Pancreas (tissue), 10 donors: ENCODE measurements at regions not wholly inside any gene's neighbourhood (a gene's known extent, or its start where the extent isn't known, plus 50 kb on each side); places are given as distances from the start of the nearest gene placed in this dataset.
"Not testable (repeated sequence)": the region's sequence is repeated elsewhere in the genome, so short reads cannot be mapped to it uniquely, and the experiment has no call there.

Experiments used
- ATAC-seq, 4 donors: fragments of 200-7000 bp; cut with Tn5 transposase; one replicate each; pipeline versions ENCODE4 v1.8.0 to v1.9.1; 2020; ENCODE audit warnings: mild to moderate bottlenecking in 4 of 4, moderate library complexity in 4 of 4
- DNase-seq, 6 donors: peaks; one replicate each; pipeline ENCODE4 v3.0.0-alpha.2; 2020
- FAIRE-seq: peaks from 2 replicates; lab custom pipeline; 2012; peaks lifted over from hg19 to GRCh38; lab: Jason Lieb, UNC
- H3K27ac ChIP-seq, 4 donors: fragments of 200-600 bp; sonication (generic); 1 replicate in 3 of 4; 2 replicates in 1 of 4; pipeline versions ENCODE4 v1.5.0 to v1.8.0; 2020
- H3K27me3 ChIP-seq, 4 donors: fragments of 200-600 bp; one replicate each; pipeline ENCODE4 v1.8.0; 2021
- H3K36me3 ChIP-seq, 3 donors: fragments of 200-600 bp; sonication (generic) in 1 of 3; one replicate each; pipeline versions ENCODE4 v1.5.0 to v1.8.0; 2020 to 2021
- H3K4me1 ChIP-seq, 3 donors: fragments of 200-600 bp; one replicate each; pipeline ENCODE4 v1.8.0; 2021
- H3K4me3 ChIP-seq, 4 donors: fragments of 200-600 bp; sonication (generic) in 2 of 4; one replicate each; pipeline versions ENCODE4 v1.5.0 to v1.8.0; 2020 to 2021
- H3K9me3 ChIP-seq, 4 donors: fragments of 200-600 bp; one replicate each; pipeline ENCODE4 v1.8.0; 2021
- CTCF ChIP-seq, 4 donors: fragments of 200-600 bp; sonication (generic) in 3 of 4; IDR thresholded peaks; one replicate each; pipeline versions ENCODE4 v1.5.0 to v1.8.0; 2021; ENCODE audit warnings: antibody characterized with exemption in 4 of 4
- WGBS, 2 donors: extraction: QIAGEN DNeasy Blood & Tissue Kit; methylation state at CpG; one replicate each; pipeline ENCODE4 v1.1.7; 2013; 5-methylcytosine and 5-hydroxymethylcytosine counted together
- intact Hi-C, 3 donors: fragments of 100-400 bp; cut with DNase I; formaldehyde crosslinking; loops; one replicate each; pipeline versions ENCODE4 v1.11.1 to v1.14.2; 2022
- donor health status: healthy with polysubstance abuse.
- donor health status: DM: no; HTN: no; CAD: no; lungs with moderate emphysema.
- donor health status: DM: no; HTN: no; CAD: no.
- donor health status: control.
- donor health status: control.
- donor health status: Bipolar disorder and iron deficiency.
- donor health status: DM: yes; HTN: yes; CAD: no.
- donor health status: DM: no; HTN: no; CAD: no.
- donor health status: DM: no; HTN: no; CAD: no.
- donor health status: DM: yes; HTN: yes; CAD: no.

GRCh38 chr16:9159839-9160550, 68.6 kb downstream of the HAPSTR1 start:
- Histone ChIP-seq H3K27ac (no peak overlapping the region), H3K4me3 (no peak overlapping the region), H3K4me1 (no peaks in the 10 kb centered on the region), H3K9me3 (no peaks in the 10 kb centered on the region), H3K27me3 (no peaks in the 10 kb centered on the region), H3K36me3 (no peaks in the 10 kb centered on the region)
- intact Hi-C loops, result loop anchor here in 2 of 3 donors (5.0 to 10.0 kb wide), 2 partner anchors 1022 to 1035 kb away; partner anchors contain the start of gene GRIN2A (in 1 of the 2)
- FAIRE-seq (no peak), ATAC-seq (peak; percentile 71 to 98 (median 96)), DNase-seq (peak; percentile 44 to 91 (median 61))
- 7 to 8% methylated on average over 15 of the region's 15 CpGs for WGBS, 2 donors
- peak; percentile 16 to 74 (median 56) for TF ChIP-seq CTCF (IDR thresholded peaks at IDR 0.05)

- Histone ChIP-seq H3K27ac (no peak overlapping the region), H3K27me3 (no peaks in the 10 kb centered on the region), H3K4me3 (no peak overlapping the region), H3K9me3 (no peaks in the 10 kb centered on the region), H3K36me3 (no peaks in the 10 kb centered on the region), H3K4me1 (no peaks in the 10 kb centered on the region)
- DNase-seq (no peak), ATAC-seq (no peak), FAIRE-seq (no peak)
- intact Hi-C loops, result loop anchor here in 1 of 3 donors (10.0 kb wide), 1 partner anchor 1034 kb away; no protein-coding TSS in a partner anchor
- WGBS, 2 donors, result 61 to 65% methylated on average over 13 of the region's 13 CpGs
- TF ChIP-seq CTCF (IDR thresholded peaks at IDR 0.05), result no peak
Measured at GRCh38 chr16:9160551-9160911, 69.1 kb downstream of the HAPSTR1 start.

GRCh38 chr16:9165681-9166080, 74.2 kb downstream of the HAPSTR1 start:
- H3K9me3 ChIP-seq, result no peaks in the 10 kb centered on the region
- 68 to 74% methylated on average over 10 of the region's 10 CpGs for WGBS, 2 donors
- H3K27ac ChIP-seq, result no peak overlapping the region
- no peak overlapping the region for H3K4me3 ChIP-seq
- ATAC-seq, result no peak
- no peak for FAIRE-seq
- no peak for DNase-seq
- H3K4me1 ChIP-seq, result no peaks in the 10 kb centered on the region
- no peaks in the 10 kb centered on the region for H3K36me3 ChIP-seq
- intact Hi-C loops, result loop anchor here in 1 of 3 donors (10.0 kb wide), 1 partner anchor 1029 kb away; no protein-coding TSS in a partner anchor
- H3K27me3 ChIP-seq, result no peaks in the 10 kb centered on the region
- no peak for TF ChIP-seq CTCF (IDR thresholded peaks at IDR 0.05)

- H3K36me3 ChIP-seq, ATAC-seq, H3K27me3 ChIP-seq, FAIRE-seq, DNase-seq, H3K4me1 ChIP-seq, H3K27ac ChIP-seq, H3K9me3 ChIP-seq, H3K4me3 ChIP-seq: not testable (repeated sequence)
- intact Hi-C loops, result loop anchor here in 1 of 3 donors (10.0 kb wide), 1 partner anchor 1028 kb away; no protein-coding TSS in a partner anchor
- WGBS, 2 donors, result 77 to 83% methylated on average over 20 of the region's 24 CpGs
Measured at GRCh38 chr16:9166326-9166993, 75.0 kb downstream of the HAPSTR1 start.

- Histone ChIP-seq H3K4me1 (no peaks in the 10 kb centered on the region), H3K27ac (no peak overlapping the region), H3K27me3 (no peaks in the 10 kb centered on the region), H3K9me3 (no peaks in the 10 kb centered on the region), H3K36me3 (no peaks in the 10 kb centered on the region), H3K4me3 (no peak overlapping the region)
- FAIRE-seq, result no peak
- WGBS, 2 donors, result 79 to 83% methylated on average over 7 of the region's 7 CpGs
- intact Hi-C loops, result loop anchor here in 1 of 3 donors (10.0 kb wide), 1 partner anchor 1026 kb away; no protein-coding TSS in a partner anchor
- TF ChIP-seq CTCF (IDR thresholded peaks at IDR 0.05), result no peak
- ATAC-seq, result no peak
- no peak for DNase-seq
Measured at GRCh38 chr16:9169094-9169493, 77.7 kb downstream of the HAPSTR1 start.
